Natural killer cell (primary cell): ENCODE measurements at regions not wholly inside any gene's neighbourhood (a gene's known extent, or its start where the extent isn't known, plus 50 kb on each side); places are given as distances from the start of the nearest gene placed in this dataset.

ENCODE experiments used
- ATAC-seq, 3 donors: fragments of 150-1000 bp in 2 of 3; fragments of 200-7000 bp in 1 of 3; cut with Tn5 transposase; 1 replicate in 1 of 3; 2 replicates in 2 of 3; pipeline ENCODE4 v1.10.0; 2021; ENCODE audit warnings: mild to moderate bottlenecking in 2 of 3, moderate library complexity in 2 of 3
- DNase-seq, 2 donors: peaks; one replicate each; pipeline versions ENCODE4 v3.0.0 to v3.0.0-alpha.2; 2013 to 2021; ENCODE audit warnings: mixed read lengths in 1 of 2
- H3K27ac ChIP-seq: one replicate; pipeline ENCODE4 v1.5.1; 2013; ENCODE audit warnings: mild to moderate bottlenecking, low read length
- H3K27me3 ChIP-seq: one replicate; pipeline ENCODE4 v1.6.1; 2013; ENCODE audit warnings: low read length; ENCODE audit not compliant: control insufficient read depth, insufficient read depth
- H3K36me3 ChIP-seq: one replicate; pipeline ENCODE4 v1.6.1; 2013; ENCODE audit warnings: low read length; ENCODE audit not compliant: control insufficient read depth, insufficient read depth
- H3K4me1 ChIP-seq: one replicate; pipeline ENCODE4 v1.6.1; 2013; ENCODE audit warnings: low read length; ENCODE audit not compliant: control insufficient read depth, insufficient read depth
- H3K4me3 ChIP-seq: one replicate; pipeline ENCODE4 v1.5.1; 2013; ENCODE audit warnings: low read length
- H3K9me3 ChIP-seq: one replicate; pipeline ENCODE4 v1.6.1; 2013; ENCODE audit warnings: low read length; ENCODE audit not compliant: control insufficient read depth, insufficient read depth
- H3K27ac Mint-ChIP-seq, 2 donors: one replicate each; pipeline ENCODE4 v1.8.0; 2022; ENCODE audit warnings: mild to moderate bottlenecking in 2 of 2, mixed read lengths in 2 of 2, moderate library complexity in 1 of 2
- H3K27me3 Mint-ChIP-seq, 2 donors: one replicate each; pipeline ENCODE4 v1.8.0; 2022; ENCODE audit warnings: low read depth in 2 of 2, mixed read lengths in 2 of 2
- H3K36me3 Mint-ChIP-seq: one replicate; pipeline ENCODE4 v1.8.0; 2022; ENCODE audit warnings: mixed read lengths
- H3K4me1 Mint-ChIP-seq, 2 donors: one replicate each; pipeline ENCODE4 v1.8.0; 2022; ENCODE audit warnings: mixed read lengths in 2 of 2
- H3K4me3 Mint-ChIP-seq: one replicate; pipeline ENCODE4 v1.8.0; 2022; ENCODE audit warnings: mild to moderate bottlenecking, moderate library complexity, mixed read lengths
- H3K9me3 Mint-ChIP-seq, 2 donors: one replicate each; pipeline ENCODE4 v1.8.0; 2022; ENCODE audit warnings: mixed read lengths in 2 of 2
- CTCF ChIP-seq: fragments of 200-600 bp; IDR thresholded peaks from one replicate; pipeline ENCODE4 v1.8.0; 2022; ENCODE audit warnings: antibody characterized with exemption
- WGBS: methylation state at CpG from one replicate; pipeline ENCODE4 v1.1.7; 2013; ENCODE audit warnings: missing lambda C conversion rate; ENCODE audit not compliant: insufficient coverage; 5-methylcytosine and 5-hydroxymethylcytosine counted together
- intact Hi-C: fragments of 100-400 bp; cut with micrococcal nuclease; formaldehyde crosslinking; loops from one replicate; pipeline ENCODE4 v1.14.2; 2022

DNA sequence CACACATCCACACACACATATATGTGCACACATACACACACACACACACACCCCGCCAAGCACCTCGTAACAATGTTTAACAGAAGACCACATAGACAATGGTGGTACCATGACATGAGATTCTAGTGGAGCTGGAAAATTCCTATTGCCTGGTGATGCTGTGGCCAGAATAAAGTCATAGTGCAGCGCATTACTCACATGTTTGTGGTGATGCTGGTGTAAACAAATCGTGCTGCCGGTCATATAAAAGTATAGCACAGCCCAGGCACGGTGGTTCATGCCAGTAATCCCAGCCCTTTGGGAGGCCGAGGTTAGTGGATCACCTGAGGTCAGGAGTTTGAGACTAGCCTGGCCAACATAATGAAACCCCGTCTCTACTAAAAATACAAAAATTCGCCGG is 275.2 kb downstream of the TRIML1 start:
- DNase-seq: no peak
- no peak for ATAC-seq
- H3K27me3 Mint-ChIP-seq: no peaks in the 10 kb centered on the region
- Histone ChIP-seq H3K27ac (no peak overlapping the region), H3K9me3 (peaks cover 4% of the 10 kb centered on the region), H3K27me3 (no peaks in the 10 kb centered on the region), H3K4me3 (no peak overlapping the region), H3K36me3 (no peaks in the 10 kb centered on the region), H3K4me1 (no peaks in the 10 kb centered on the region)
- TF ChIP-seq CTCF: no peak
- 90% methylated on average over 10 of the region's 10 CpGs for whole genome bisulfite sequencing
- peaks cover 8 to 12% of the 10 kb centered on the region in 2 donors for H3K9me3 Mint-ChIP-seq
- H3K4me1 Mint-ChIP-seq: no peaks in the 10 kb centered on the region
- no peak overlapping the region for H3K27ac Mint-ChIP-seq
- peaks cover 15% of the 10 kb centered on the region for H3K36me3 Mint-ChIP-seq
- intact Hi-C loops: no loop called here
- no peak overlapping the region for H3K4me3 Mint-ChIP-seq

- no peak for TF ChIP-seq CTCF
- Histone ChIP-seq H3K4me3 (no peak overlapping the region), H3K9me3 (peaks cover 4% of the 10 kb centered on the region), H3K27me3 (no peaks in the 10 kb centered on the region), H3K4me1 (no peaks in the 10 kb centered on the region), H3K36me3 (no peaks in the 10 kb centered on the region), H3K27ac (no peak overlapping the region)
- 50% methylated on average over 2 of the region's 3 CpGs for WGBS
- H3K27me3 Mint-ChIP-seq: no peaks in the 10 kb centered on the region
- no peak overlapping the region for H3K4me3 Mint-ChIP-seq
- intact Hi-C loops: no loop called here
- no peak overlapping the region for H3K27ac Mint-ChIP-seq
- peaks cover 15% of the 10 kb centered on the region for H3K36me3 Mint-ChIP-seq
- DNase-seq (no peak), ATAC-seq (no peak)
- H3K9me3 Mint-ChIP-seq: peaks cover 13 to 19% of the 10 kb centered on the region in 2 donors
- no peaks in the 10 kb centered on the region for H3K4me1 Mint-ChIP-seq
Measured at GRCh38 chr4:188417181-188417580, 277.9 kb downstream of the TRIML1 start.

DNA sequence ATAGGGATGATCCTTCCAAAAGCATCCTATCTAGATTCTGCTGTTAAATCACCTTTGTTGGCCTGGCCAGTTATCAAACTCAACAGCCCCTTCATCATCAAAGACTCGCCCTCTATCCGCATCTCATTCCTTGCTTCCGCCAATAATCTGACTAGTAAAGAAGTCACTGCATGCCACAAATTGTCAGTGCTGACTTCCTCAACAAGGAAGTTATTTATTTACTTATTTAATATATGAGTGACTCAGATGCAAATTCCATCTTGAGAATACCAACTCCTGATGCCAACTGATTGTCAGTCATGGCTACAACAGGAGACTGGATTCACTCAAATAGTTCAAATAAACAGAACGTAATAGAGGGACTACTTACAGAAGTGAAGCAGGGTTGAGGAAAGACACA is 283.8 kb downstream of the TRIML1 start:
- no peak overlapping the region for H3K27ac Mint-ChIP-seq
- Histone ChIP-seq H3K9me3 (peaks cover 2% of the 10 kb centered on the region), H3K27me3 (no peaks in the 10 kb centered on the region), H3K27ac (no peak overlapping the region), H3K36me3 (no peaks in the 10 kb centered on the region), H3K4me3 (no peak overlapping the region), H3K4me1 (no peaks in the 10 kb centered on the region)
- intact Hi-C loops: no loop called here
- ATAC-seq (no peak), DNase-seq (no peak)
- no peaks in the 10 kb centered on the region for H3K36me3 Mint-ChIP-seq
- peaks cover 17 to 21% of the 10 kb centered on the region in 2 donors for H3K9me3 Mint-ChIP-seq
- H3K4me1 Mint-ChIP-seq: no peaks in the 10 kb centered on the region
- no peak overlapping the region for H3K4me3 Mint-ChIP-seq
- no peaks in the 10 kb centered on the region for H3K27me3 Mint-ChIP-seq
- 90% methylated on average over 3 of the region's 4 CpGs for WGBS
- TF ChIP-seq CTCF: no peak

DNA sequence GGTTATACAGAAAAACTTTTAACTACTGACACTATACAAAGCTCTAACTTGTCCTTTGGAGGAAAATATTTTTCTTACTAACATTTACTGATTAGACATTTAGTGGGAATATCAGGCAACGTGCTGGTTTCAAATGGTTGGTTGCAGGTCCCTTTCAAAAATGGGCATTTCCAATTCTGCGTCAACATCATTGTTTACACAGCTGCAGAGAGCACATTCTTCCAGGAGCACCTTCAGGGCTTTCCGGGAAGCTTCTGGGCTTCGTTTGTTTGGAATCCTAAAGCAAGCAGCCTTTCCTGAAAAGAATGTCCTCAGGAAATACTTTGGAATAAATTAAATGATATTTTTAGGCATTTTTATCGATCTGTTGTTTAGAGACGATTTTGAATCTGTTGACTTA is 289.7 kb downstream of the TRIML1 start:
- DNase-seq: no peak
- intact Hi-C loops: no loop called here
- no peak overlapping the region for H3K27ac Mint-ChIP-seq
- H3K36me3 Mint-ChIP-seq: no peaks in the 10 kb centered on the region
- Histone ChIP-seq H3K4me3 (no peak overlapping the region), H3K4me1 (no peaks in the 10 kb centered on the region), H3K36me3 (no peaks in the 10 kb centered on the region), H3K27ac (no peak overlapping the region), H3K27me3 (no peaks in the 10 kb centered on the region), H3K9me3 (no peaks in the 10 kb centered on the region)
- H3K9me3 Mint-ChIP-seq: peaks cover 20 to 31% of the 10 kb centered on the region in 2 donors
- no peak overlapping the region for H3K4me3 Mint-ChIP-seq
- no peak for ATAC-seq
- H3K4me1 Mint-ChIP-seq: no peaks in the 10 kb centered on the region
- no peaks in the 10 kb centered on the region for H3K27me3 Mint-ChIP-seq
- 8% methylated on average over 6 of the region's 6 CpGs for WGBS
- TF ChIP-seq CTCF: no peak
